ENCODE measurements at regions not wholly inside any gene's neighbourhood (a gene's known extent, or its start where the extent isn't known, plus 50 kb on each side); places are given as distances from the start of the nearest gene placed in this dataset.

DNA sequence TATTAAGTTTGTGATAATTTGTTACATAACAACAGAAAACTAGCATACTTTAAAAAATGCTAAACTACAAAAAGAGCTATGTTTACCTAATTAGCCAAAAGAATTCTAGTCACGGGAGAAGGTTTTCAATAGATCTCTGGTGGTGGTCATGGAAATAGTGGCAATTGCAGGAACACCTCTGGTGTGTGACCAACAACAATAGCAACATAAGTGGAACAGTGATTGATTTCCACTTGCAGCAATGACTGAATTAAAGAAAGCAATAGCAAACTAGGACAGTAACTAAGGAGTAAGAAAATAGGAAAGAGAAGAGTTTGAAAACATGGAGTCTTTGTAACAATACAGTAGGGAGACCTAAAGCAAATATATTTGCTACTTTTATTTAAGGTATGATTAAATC, 171.3 kb upstream of the ADGRL4 start:
- no peak for DNase-seq (ENCODE audit: low spot score)
- no peaks in the 10 kb centered on the region for H3K27me3 ChIP-seq (replicated peaks; ENCODE audit: insufficient read depth, low read depth, low read length, poor library complexity)
- H3K9me3 ChIP-seq (ENCODE audit: low read depth, low read length, poor library complexity, severe bottlenecking), result no peaks in the 10 kb centered on the region
- BruUV-seq (replicated peaks), result no TSS peak
- H3K4me3 ChIP-seq (ENCODE audit: low read depth, low read length, poor library complexity, severe bottlenecking), result no peak overlapping the region
- TF ChIP-seq, protein P1, sequence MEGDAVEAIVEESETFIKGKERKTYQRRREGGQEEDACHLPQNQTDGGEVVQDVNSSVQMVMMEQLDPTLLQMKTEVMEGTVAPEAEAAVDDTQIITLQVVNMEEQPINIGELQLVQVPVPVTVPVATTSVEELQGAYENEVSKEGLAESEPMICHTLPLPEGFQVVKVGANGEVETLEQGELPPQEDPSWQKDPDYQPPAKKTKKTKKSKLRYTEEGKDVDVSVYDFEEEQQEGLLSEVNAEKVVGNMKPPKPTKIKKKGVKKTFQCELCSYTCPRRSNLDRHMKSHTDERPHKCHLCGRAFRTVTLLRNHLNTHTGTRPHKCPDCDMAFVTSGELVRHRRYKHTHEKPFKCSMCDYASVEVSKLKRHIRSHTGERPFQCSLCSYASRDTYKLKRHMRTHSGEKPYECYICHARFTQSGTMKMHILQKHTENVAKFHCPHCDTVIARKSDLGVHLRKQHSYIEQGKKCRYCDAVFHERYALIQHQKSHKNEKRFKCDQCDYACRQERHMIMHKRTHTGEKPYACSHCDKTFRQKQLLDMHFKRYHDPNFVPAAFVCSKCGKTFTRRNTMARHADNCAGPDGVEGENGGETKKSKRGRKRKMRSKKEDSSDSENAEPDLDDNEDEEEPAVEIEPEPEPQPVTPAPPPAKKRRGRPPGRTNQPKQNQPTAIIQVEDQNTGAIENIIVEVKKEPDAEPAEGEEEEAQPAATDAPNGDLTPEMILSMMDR (conservative IDR thresholded peaks at IDR 0.05; ENCODE audit: low read depth, low read length), result no peak
- no peak for TF ChIP-seq EZH2 (IDR thresholded peaks at IDR 0.05; ENCODE audit: borderline replicate concordance, low read depth, low read length, poor library complexity, severe bottlenecking)
- ChIA-PET POLR2A (ENCODE audit: low non-redundant PET) (no interaction called here), CTCF (no interaction called here)
- H3K27ac ChIP-seq (ENCODE audit: low read depth, low read length, poor library complexity, severe bottlenecking), result no peak overlapping the region
- intact Hi-C loops (cut with micrococcal nuclease; ENCODE audit: unreplicated experiment), result no loop called here
- H3K36me3 ChIP-seq (ENCODE audit: insufficient read depth, low read length, poor library complexity, severe bottlenecking), result no peaks in the 10 kb centered on the region
- peaks cover 2% of the 10 kb centered on the region for H3K4me1 ChIP-seq (ENCODE audit: insufficient read depth, low read length, poor library complexity, severe bottlenecking)

DNA sequence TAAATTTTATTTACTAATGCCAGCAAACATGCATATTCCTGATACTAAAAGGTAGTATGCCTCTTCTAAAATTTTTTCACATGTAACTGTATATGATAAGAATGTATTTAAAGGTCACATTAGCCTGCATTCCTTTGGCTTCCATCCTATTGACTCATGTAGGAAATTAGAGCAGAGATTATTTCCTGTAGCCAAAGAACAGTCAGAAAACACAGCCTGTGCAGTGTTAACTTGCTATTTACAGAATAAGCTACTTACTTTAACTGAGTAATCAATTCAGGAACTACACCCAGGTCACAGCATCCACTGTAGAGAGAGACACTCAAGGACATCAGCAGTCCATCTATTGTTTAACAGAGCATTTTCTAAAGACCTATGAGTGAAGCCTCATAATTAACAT, 154.5 kb upstream of the ADGRL4 start:
- intact Hi-C loops (cut with micrococcal nuclease; ENCODE audit: unreplicated experiment), result no loop called here

DNA sequence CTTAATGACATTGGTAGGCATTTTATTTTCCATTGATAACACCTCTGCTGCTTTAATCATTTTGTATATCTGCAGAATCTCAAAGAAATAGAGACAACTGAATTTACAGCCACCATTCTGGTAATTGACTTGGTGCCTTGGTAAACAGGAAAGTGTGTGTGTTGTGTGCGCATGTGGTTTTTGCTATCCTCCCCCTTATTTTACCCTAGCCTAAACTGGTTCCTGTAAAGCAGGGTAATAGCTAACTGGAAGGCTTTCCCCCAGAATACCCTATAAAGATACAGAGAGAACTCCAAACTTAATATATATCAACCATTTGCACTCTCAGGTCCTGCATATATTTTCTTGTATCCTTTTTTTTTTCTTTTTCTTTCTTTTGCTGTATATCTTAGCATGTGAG, 149.5 kb upstream of the ADGRL4 start:
- CTCF ChIA-PET, result no interaction called here
- POLR2A ChIA-PET (ENCODE audit: low non-redundant PET), result no interaction called here
- Histone ChIP-seq H3K4me3 (ENCODE audit: low read depth, low read length, poor library complexity, severe bottlenecking) (no peak overlapping the region), H3K9me3 (ENCODE audit: low read depth, low read length, poor library complexity, severe bottlenecking) (no peaks in the 10 kb centered on the region), H3K36me3 (ENCODE audit: insufficient read depth, low read length, poor library complexity, severe bottlenecking) (no peaks in the 10 kb centered on the region), H3K27ac (ENCODE audit: low read depth, low read length, poor library complexity, severe bottlenecking) (no peak overlapping the region), H3K4me1 (ENCODE audit: insufficient read depth, low read length, poor library complexity, severe bottlenecking) (peaks cover 3% of the 10 kb centered on the region), H3K27me3 (replicated peaks; ENCODE audit: insufficient read depth, low read depth, low read length, poor library complexity) (no peaks in the 10 kb centered on the region)
- TF ChIP-seq, protein P1 (conservative IDR thresholded peaks at IDR 0.05; ENCODE audit: low read depth, low read length), result no peak
- TF ChIP-seq EZH2 (IDR thresholded peaks at IDR 0.05; ENCODE audit: borderline replicate concordance, low read depth, low read length, poor library complexity, severe bottlenecking), result no peak
- no peak for DNase-seq (ENCODE audit: low spot score)
- BruUV-seq (replicated peaks), result no TSS peak
- intact Hi-C loops (cut with micrococcal nuclease; ENCODE audit: unreplicated experiment), result no loop called here

More for the DNA sequence above, 154.5 kb upstream of the ADGRL4 start:
- H3K9me3 ChIP-seq (ENCODE audit: low read depth, low read length, poor library complexity, severe bottlenecking), result peaks cover 5% of the 10 kb centered on the region
- H3K36me3 ChIP-seq (ENCODE audit: insufficient read depth, low read length, poor library complexity, severe bottlenecking), result no peaks in the 10 kb centered on the region
- ChIA-PET CTCF (no interaction called here), POLR2A (ENCODE audit: low non-redundant PET) (no interaction called here)
- H3K27me3 ChIP-seq (replicated peaks; ENCODE audit: insufficient read depth, low read depth, low read length, poor library complexity), result no peaks in the 10 kb centered on the region
- no TSS peak for BruUV-seq (replicated peaks)
- DNase-seq (ENCODE audit: low spot score), result peak; percentile 42
- TF ChIP-seq, protein P1 (conservative IDR thresholded peaks at IDR 0.05; ENCODE audit: low read depth, low read length), result no peak
- TF ChIP-seq EZH2 (IDR thresholded peaks at IDR 0.05; ENCODE audit: borderline replicate concordance, low read depth, low read length, poor library complexity, severe bottlenecking), result no peak
- H3K27ac ChIP-seq (ENCODE audit: low read depth, low read length, poor library complexity, severe bottlenecking), result no peak overlapping the region
- H3K4me3 ChIP-seq (ENCODE audit: low read depth, low read length, poor library complexity, severe bottlenecking), result no peak overlapping the region
- H3K4me1 ChIP-seq (ENCODE audit: insufficient read depth, low read length, poor library complexity, severe bottlenecking), result peaks cover 5% of the 10 kb centered on the region

All from A673 (cell line).